ENCODE measurements at regions not wholly inside any gene's neighbourhood (a gene's known extent, or its start where the extent isn't known, plus 50 kb on each side); places are given as distances from the start of the nearest gene placed in this dataset.

GRCh38 chr13:48783695-48784230 lies 130.0 kb downstream of the CYSLTR2 start:
- peaks cover 0 to 4% (median 0%) of the 10 kb centered on the region in 4 donors for H3K9me3 ChIP-seq
- H3K4me1 ChIP-seq, result peaks cover 0 to 17% (median 2%) of the 10 kb centered on the region in 4 donors
- no peak for TF ChIP-seq POLR2A (IDR thresholded peaks at IDR 0.05)
- TF ChIP-seq, protein P1, sequence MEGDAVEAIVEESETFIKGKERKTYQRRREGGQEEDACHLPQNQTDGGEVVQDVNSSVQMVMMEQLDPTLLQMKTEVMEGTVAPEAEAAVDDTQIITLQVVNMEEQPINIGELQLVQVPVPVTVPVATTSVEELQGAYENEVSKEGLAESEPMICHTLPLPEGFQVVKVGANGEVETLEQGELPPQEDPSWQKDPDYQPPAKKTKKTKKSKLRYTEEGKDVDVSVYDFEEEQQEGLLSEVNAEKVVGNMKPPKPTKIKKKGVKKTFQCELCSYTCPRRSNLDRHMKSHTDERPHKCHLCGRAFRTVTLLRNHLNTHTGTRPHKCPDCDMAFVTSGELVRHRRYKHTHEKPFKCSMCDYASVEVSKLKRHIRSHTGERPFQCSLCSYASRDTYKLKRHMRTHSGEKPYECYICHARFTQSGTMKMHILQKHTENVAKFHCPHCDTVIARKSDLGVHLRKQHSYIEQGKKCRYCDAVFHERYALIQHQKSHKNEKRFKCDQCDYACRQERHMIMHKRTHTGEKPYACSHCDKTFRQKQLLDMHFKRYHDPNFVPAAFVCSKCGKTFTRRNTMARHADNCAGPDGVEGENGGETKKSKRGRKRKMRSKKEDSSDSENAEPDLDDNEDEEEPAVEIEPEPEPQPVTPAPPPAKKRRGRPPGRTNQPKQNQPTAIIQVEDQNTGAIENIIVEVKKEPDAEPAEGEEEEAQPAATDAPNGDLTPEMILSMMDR (IDR thresholded peaks at IDR 0.05), result no peak
- intact Hi-C loops (cut with DNase I), result no loop called here
- DNase-seq (no peak), ATAC-seq (no peak)
- no peaks in the 10 kb centered on the region for H3K36me3 ChIP-seq
- peak overlapping the region in 1 of 3 donors; percentile 42 for H3K27ac ChIP-seq
- no peak overlapping the region for H3K4me3 ChIP-seq
- WGBS (ENCODE audit: insufficient coverage, low coverage, low lambda C conversion rate, missing lambda C conversion rate), result 100% methylated on average over 1 of the region's 4 CpGs
- no peaks in the 10 kb centered on the region for H3K27me3 ChIP-seq

DNA sequence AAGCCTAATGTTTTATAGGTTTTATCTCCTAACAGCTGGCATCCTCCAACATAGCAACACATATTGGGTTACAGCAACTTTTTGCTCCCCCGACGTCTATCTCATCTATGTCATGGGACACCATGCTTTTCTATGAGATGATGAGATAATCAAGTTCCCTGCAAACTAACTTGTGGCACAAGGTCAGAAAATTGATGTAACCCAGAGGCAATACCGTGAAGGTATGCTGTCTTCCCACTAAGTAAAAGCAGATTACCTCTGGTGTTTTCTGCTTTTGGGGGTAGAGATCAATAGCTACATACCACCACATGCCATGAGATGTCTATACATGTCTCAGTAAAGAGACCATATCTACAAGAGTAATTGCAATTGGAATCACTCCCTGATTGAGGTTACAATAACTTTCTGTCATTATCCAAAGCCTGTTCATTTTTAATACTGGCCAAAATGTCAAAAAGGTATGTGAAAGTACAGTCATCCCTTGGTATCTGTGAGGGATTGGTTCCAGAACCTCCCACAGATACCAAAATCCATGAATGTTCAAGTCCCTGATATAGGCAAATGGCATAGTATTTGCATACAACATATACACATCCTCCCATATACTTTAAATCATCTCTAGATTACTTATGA lies 131.3 kb downstream of the CYSLTR2 start:
- WGBS (ENCODE audit: insufficient coverage, low coverage, low lambda C conversion rate, missing lambda C conversion rate), result 77% methylated on average over 3 of the region's 3 CpGs
- ATAC-seq (no peak), DNase-seq (no peak)
- Histone ChIP-seq H3K27ac (no peak overlapping the region), H3K27me3 (no peaks in the 10 kb centered on the region), H3K4me3 (no peak overlapping the region), H3K9me3 (no peaks in the 10 kb centered on the region), H3K4me1 (peaks cover 0 to 17% (median 2%) of the 10 kb centered on the region in 4 donors), H3K36me3 (no peaks in the 10 kb centered on the region)
- intact Hi-C loops (cut with DNase I), result no loop called here
- TF ChIP-seq POLR2A (IDR thresholded peaks at IDR 0.05), result no peak
- TF ChIP-seq, protein P1 (IDR thresholded peaks at IDR 0.05), result no peak

DNA sequence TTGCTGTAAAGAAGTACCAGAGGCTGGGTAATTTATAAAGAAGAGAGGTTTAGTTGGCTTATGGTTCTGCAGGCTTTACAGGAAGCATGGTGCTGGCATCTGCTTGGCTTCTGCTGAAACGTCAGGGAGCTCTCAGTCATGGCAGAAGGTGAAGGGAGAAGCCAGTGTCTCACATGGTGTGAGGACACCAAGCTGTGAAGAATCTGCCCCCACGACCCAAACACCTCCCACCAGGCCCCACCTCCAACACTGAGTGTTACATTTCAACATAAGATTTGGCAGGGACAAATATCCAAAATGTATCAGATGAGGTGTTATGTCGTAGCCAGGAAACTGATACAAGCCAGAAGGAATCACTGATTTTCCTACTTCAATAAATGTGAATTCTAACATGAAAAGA lies 136.5 kb downstream of the CYSLTR2 start:
- no peaks in the 10 kb centered on the region for H3K36me3 ChIP-seq
- no peaks in the 10 kb centered on the region for H3K4me1 ChIP-seq
- ATAC-seq (no peak), DNase-seq (no peak)
- no peaks in the 10 kb centered on the region for H3K27me3 ChIP-seq
- no peak overlapping the region for H3K27ac ChIP-seq
- no peaks in the 10 kb centered on the region for H3K9me3 ChIP-seq
- H3K4me3 ChIP-seq, result no peak overlapping the region
- WGBS (ENCODE audit: insufficient coverage, low coverage, low lambda C conversion rate, missing lambda C conversion rate), result 67% methylated on average over 3 of the region's 3 CpGs
- intact Hi-C loops (cut with DNase I), result no loop called here
- TF ChIP-seq, protein P1 (IDR thresholded peaks at IDR 0.05), result no peak
- no peak for TF ChIP-seq POLR2A (IDR thresholded peaks at IDR 0.05)

- intact Hi-C loops (cut with DNase I), result no loop called here
- 67% methylated on average over 1 of the region's 1 CpG for WGBS (ENCODE audit: insufficient coverage, low coverage, low lambda C conversion rate, missing lambda C conversion rate)
Measured at GRCh38 chr13:48790966-48791365, 137.2 kb downstream of the CYSLTR2 start.

GRCh38 chr13:48797127-48797526 lies 143.4 kb downstream of the CYSLTR2 start:
- ATAC-seq, result no peak
- Histone ChIP-seq H3K36me3 (no peaks in the 10 kb centered on the region), H3K4me3 (no peak overlapping the region), H3K9me3 (no peaks in the 10 kb centered on the region), H3K4me1 (no peaks in the 10 kb centered on the region), H3K27me3 (no peaks in the 10 kb centered on the region), H3K27ac (no peak overlapping the region)
- no peak for TF ChIP-seq POLR2A (IDR thresholded peaks at IDR 0.05)
- TF ChIP-seq, protein P1 (IDR thresholded peaks at IDR 0.05), result no peak
- 48% methylated on average over 3 of the region's 3 CpGs for WGBS (ENCODE audit: insufficient coverage, low coverage, low lambda C conversion rate, missing lambda C conversion rate)
- intact Hi-C loops (cut with DNase I), result no loop called here
- DNase-seq, result no peak

More at GRCh38 chr13:48790966-48791365, 137.2 kb downstream of the CYSLTR2 start:
- TF ChIP-seq POLR2A (IDR thresholded peaks at IDR 0.05), result no peak
- H3K4me1 ChIP-seq, result no peaks in the 10 kb centered on the region
- no peaks in the 10 kb centered on the region for H3K36me3 ChIP-seq
- H3K27me3 ChIP-seq, result no peaks in the 10 kb centered on the region
- H3K9me3 ChIP-seq, result no peaks in the 10 kb centered on the region
- ATAC-seq (no peak), DNase-seq (no peak)
- H3K4me3 ChIP-seq, result no peak overlapping the region
- H3K27ac ChIP-seq, result no peak overlapping the region

Measured in right lobe of liver (tissue), 6 donors.